GM06990 (cell line): ENCODE measurements at regions not wholly inside any gene's neighbourhood (a gene's known extent, or its start where the extent isn't known, plus 50 kb on each side); places are given as distances from the start of the nearest gene placed in this dataset.
"Not testable (repeated sequence)": the region's sequence is repeated elsewhere in the genome, so short reads cannot be mapped to it uniquely, and the experiment has no call there.

Source experiments
- DNase-seq: peaks from one replicate; pipeline ENCODE4 v3.0.0-alpha.2; 2011; ENCODE audit not compliant: insufficient read length; ENCODE audit errors: extremely low read depth
- H3K27me3 ChIP-seq: replicated peaks from 2 replicates; pipeline ENCODE4 v1.6.0; 2011; ENCODE audit warnings: low read length; ENCODE audit not compliant: control insufficient read depth, insufficient read depth
- H3K36me3 ChIP-seq: 2 replicates; pipeline ENCODE4 v1.5.1; 2011; ENCODE audit warnings: low read length; ENCODE audit not compliant: control insufficient read depth, insufficient read depth
- H3K4me3 ChIP-seq: replicated peaks from 2 replicates; pipeline ENCODE4 v1.5.1; 2011; ENCODE audit warnings: low read depth, mild to moderate bottlenecking, control low read depth, low read length
- TF ChIP-seq, protein P1 (sequence below): IDR thresholded peaks from 2 replicates; pipeline ENCODE4 v1.5.1; 2011; ENCODE audit warnings: low read length, control low read depth, mild to moderate bottlenecking, inconsistent platforms; ENCODE audit not compliant: insufficient read depth, poor library complexity, severe bottlenecking

GRCh38 chr5:130501151-130501865, 597.0 kb downstream of the CHSY3 start:
- no peaks in the 10 kb centered on the region for H3K36me3 ChIP-seq
- no peaks in the 10 kb centered on the region for H3K27me3 ChIP-seq
- no peak for DNase-seq
- TF ChIP-seq, protein P1, sequence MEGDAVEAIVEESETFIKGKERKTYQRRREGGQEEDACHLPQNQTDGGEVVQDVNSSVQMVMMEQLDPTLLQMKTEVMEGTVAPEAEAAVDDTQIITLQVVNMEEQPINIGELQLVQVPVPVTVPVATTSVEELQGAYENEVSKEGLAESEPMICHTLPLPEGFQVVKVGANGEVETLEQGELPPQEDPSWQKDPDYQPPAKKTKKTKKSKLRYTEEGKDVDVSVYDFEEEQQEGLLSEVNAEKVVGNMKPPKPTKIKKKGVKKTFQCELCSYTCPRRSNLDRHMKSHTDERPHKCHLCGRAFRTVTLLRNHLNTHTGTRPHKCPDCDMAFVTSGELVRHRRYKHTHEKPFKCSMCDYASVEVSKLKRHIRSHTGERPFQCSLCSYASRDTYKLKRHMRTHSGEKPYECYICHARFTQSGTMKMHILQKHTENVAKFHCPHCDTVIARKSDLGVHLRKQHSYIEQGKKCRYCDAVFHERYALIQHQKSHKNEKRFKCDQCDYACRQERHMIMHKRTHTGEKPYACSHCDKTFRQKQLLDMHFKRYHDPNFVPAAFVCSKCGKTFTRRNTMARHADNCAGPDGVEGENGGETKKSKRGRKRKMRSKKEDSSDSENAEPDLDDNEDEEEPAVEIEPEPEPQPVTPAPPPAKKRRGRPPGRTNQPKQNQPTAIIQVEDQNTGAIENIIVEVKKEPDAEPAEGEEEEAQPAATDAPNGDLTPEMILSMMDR = no peak
- H3K4me3 ChIP-seq = no peak overlapping the region

DNA sequence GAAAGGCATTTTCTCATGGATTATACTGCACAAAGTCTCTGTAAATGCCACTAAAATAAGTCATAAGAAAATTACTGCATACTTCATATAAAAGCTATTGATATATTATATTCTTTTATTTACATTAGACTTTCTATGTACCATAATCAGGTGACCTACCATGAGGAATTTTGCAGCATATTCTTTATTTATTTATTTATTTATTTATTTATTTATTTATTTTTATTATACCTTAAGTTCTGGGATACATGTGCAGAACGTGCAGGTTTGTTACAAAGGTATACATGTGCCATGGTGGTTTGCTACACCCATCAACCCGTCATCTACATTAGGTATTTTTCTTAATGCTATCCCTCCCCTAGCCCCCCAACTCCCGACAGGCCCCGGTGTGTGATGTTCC, 596.2 kb downstream of the CHSY3 start:
- H3K27me3 ChIP-seq, DNase-seq, H3K36me3 ChIP-seq, H3K4me3 ChIP-seq: not testable (repeated sequence)

- DNase-seq = no peak
- TF ChIP-seq, protein P1 = no peak
- Histone ChIP-seq H3K27me3 (no peaks in the 10 kb centered on the region), H3K4me3 (no peak overlapping the region), H3K36me3 (no peaks in the 10 kb centered on the region)
Observed at GRCh38 chr5:130496215-130496614, 592.0 kb downstream of the CHSY3 start.

DNA sequence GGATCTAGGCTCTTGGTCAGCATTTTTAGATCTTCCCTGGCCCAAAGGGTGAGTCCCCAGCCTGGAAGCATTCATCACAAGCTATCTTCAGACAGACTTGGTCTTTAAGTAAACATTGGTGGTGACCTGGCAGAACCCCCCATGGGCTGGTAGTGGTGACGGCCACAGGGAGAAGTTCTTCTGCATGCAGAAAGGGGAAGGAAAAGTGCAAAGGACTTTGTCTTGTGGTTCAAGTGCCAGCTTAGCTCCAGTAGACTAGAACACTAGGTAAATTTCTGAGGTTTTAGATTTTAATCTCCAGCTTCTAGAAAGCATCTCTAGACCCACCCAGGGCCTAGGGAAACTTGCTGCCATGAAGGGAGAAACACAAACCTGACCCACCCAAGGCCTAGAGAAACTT, 584.0 kb downstream of the CHSY3 start:
- DNase-seq = no peak
- Histone ChIP-seq H3K4me3 (no peak overlapping the region), H3K36me3 (no peaks in the 10 kb centered on the region), H3K27me3 (no peaks in the 10 kb centered on the region)
- TF ChIP-seq, protein P1 = no peak

- H3K36me3 ChIP-seq = no peaks in the 10 kb centered on the region
- H3K27me3 ChIP-seq = no peaks in the 10 kb centered on the region
- no peak for DNase-seq
- TF ChIP-seq, protein P1 = no peak
- H3K4me3 ChIP-seq = no peak overlapping the region
Observed at GRCh38 chr5:130479045-130479804, 575.0 kb downstream of the CHSY3 start.

DNA sequence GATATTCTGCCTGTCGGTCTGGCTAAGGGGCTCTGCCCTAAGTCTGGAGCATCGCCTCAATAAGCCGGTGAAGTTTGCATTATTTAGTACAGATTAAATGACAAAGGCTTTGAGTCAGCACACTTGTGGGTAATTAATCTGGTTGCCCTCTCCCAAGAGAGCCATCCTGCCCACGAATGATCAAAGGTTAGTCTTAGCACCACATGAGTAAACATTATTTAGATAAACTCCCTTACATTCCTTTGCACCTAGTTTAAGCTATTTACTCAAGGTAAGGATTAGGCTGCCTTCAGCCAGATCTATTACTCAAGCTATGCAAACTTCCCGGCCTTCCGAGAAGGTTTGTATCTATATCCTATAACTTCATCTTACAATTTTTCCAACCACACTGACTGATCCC, 572.1 kb downstream of the CHSY3 start:
- Histone ChIP-seq H3K36me3 (no peaks in the 10 kb centered on the region), H3K27me3 (no peaks in the 10 kb centered on the region), H3K4me3 (no peak overlapping the region)
- DNase-seq = no peak
- TF ChIP-seq, protein P1 = no peak
